ENCODE measurements at regions not wholly inside any gene's neighbourhood (a gene's known extent, or its start where the extent isn't known, plus 50 kb on each side); places are given as distances from the start of the nearest gene placed in this dataset.
A peak's percentile ranks its signal among the peaks of the same experiment; 100 is the strongest.
"Not testable (repeated sequence)": the region's sequence is repeated elsewhere in the genome, so short reads cannot be mapped to it uniquely, and the experiment has no call there.

DNA sequence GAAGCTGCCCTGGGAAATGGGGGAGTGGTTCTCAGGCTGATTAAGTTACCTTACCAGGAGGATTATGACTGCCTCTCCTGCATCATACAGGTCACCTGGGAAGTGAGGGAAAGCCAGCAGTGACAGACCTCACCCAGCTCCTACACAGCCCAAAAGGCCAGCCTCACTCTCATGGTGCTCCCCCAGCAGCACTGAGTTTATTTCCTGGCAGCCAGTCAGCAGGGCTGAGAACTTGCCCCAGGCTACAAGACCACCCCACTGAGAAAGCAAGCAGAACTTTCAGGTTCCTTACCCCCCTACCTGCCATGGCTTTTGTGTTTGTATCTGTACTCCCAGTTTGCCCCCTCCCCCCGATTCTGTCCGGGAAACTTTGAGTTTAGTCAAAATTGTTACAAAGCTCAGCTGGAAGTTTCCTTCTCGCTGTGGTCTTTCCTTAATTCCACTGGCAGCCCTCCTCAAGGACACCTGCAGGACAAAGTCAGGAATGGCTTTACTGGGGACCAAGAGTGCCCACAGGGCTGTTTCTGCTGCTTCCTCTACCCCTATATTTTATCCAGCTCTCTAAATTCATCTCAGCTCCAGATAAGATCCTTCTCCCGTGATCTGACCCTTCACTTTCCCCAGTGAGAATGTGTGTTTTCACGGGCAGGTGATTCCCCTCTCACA, 649.8 kb upstream of the MBL2 start:
- no peak for ATAC-seq

DNA sequence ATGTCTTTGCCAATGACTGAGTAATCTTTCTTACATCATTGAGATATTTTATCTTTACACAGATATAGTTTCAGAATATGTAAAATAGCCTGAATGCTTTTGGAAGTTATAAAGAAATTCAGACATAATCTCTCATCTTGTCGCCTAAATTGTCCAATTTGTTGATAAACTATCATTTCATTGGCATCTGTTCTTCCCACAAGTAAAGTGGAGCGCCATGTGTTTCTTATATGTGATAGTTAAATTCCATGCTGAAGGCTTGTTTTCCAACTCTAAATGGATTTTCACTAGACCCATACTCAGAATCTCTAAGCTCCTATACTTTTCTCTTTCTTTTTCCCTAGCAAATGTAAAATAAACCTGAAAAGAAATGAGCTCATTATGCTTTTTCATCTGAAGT, 640.1 kb upstream of the MBL2 start:
- ATAC-seq: no peak

DNA sequence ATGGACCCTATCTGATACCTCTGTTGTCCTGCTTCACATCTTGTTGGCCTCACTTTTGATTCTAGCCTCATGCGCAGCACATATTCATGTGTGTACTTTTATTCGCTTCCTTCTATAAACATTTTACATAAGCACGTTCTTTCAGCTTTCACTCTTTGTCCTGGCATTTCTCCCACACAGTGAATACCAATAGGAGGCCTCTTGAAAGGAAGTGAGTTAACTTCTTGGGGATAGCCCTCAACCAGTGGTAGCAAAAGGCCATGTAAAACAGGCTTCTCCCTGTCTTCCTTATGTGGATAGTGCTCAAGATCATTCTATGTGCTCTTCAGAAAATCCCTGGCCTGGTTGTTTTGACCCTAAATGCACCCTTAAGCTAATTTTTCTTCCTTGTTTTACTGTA, 633.9 kb upstream of the MBL2 start:
- ATAC-seq: no peak

GRCh38 chr10:53403688-53404087, 631.1 kb upstream of the MBL2 start:
- ATAC-seq: peak; percentile 33

DNA sequence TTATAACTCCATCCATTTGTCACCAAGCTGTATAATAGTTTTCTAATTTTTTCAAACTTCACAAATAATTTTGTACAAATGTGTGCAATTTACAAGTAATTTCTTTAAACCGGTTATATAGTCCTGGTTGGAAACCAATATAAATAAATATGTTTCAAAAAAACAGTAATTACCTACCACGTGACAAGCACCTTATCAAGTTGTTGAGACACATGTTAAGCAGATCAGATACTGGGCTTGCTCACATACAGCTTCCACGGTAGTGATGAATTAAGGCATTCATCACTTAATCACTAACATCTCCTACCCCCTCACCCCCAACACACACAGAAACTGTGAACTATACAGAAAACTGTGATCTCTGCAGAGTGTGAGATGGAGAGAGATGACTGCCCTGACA, 630.0 kb upstream of the MBL2 start:
- no peak for ATAC-seq

GRCh38 chr10:53401536-53401935, 629.0 kb upstream of the MBL2 start:
- no peak for ATAC-seq

DNA sequence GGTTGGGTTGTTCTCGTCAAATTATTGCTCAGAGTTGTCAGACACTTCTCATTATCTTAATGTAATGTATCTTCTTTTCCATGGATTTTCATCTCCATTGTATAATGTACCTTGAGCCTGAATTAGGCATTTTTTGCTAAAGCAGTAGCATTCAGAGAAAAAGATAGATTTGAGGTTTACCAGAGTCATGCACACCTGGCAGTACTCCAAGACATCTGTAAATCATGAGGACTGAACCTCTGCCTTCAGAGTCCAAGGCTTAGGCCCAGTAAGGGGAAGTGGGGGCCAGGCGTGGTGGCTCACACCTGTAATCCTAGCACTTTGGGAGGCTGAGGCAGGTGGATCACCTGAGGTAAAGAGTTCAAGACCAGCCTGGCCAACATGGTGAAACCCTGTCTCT, 624.3 kb upstream of the MBL2 start:
- ATAC-seq: no peak

DNA sequence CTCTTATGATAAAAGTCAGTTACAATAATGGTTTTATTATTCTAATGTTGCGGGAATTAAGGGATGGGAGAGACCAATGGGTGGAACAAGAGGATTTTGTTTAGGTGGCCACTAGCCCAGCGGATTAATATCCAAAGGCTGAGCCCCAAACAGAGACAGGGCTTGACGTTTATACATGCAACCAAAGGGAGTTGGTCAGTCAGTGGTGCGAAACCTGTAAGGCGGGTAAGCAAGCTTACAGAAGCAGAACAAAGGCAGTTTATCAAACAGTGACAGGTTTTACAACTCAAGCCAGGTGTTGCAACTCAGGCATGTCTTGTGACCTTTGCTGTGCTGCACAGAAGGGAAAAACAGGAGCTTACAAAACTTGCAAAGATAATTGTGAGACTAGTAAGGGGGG, 622.9 kb upstream of the MBL2 start:
- peak; percentile 41 for ATAC-seq

DNA sequence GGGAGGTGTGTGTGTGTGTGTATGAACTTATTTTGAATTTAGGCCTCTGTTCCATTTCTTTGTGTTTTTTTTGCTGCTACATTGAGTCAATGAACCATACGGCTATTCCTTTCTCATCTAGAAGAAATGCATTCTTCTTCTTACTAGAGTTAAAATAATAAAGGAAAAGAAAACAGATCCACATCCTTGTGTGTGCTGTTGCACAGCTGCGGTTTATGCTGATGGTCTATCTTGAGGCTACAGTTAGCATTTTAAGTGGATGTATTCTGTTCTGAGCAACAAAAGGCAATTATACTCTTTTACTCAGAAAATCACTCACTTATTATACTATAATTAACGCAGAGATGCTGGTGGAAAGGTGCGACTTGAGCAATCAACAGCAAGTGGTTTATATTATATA, 615.0 kb upstream of the MBL2 start:
- no peak for ATAC-seq

- no peak for ATAC-seq
These were observed 610.0 kb upstream of the MBL2 start for GRCh38 chr10:53382543-53382942.

DNA sequence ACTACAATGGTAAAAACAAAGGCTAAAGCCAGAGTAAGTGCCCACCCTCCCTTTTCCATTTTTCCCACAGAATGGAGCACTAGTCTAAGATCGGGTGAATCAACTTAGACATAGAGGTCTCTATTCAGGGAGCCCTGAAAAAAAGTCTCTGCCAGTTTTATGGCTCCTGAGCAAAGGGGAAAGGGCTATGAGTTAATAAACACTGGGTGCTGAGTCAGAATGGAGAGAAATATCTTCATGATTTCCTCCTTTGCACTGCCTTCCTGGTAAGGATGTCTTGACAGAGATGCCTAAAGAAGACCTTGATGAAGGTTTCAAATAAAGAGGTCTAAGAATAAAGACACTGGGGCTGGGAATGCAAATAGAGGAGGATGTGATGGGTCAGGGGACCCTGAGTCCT, 607.4 kb upstream of the MBL2 start:
- no peak for ATAC-seq

- ATAC-seq: no peak
These were observed 597.8 kb upstream of the MBL2 start for GRCh38 chr10:53370347-53370746.

GRCh38 chr10:53361936-53362335, 589.4 kb upstream of the MBL2 start:
- no peak for ATAC-seq

GRCh38 chr10:53361281-53361680, 588.7 kb upstream of the MBL2 start:
- ATAC-seq: no peak

- not testable (repeated sequence) for ATAC-seq
These were observed 586.4 kb upstream of the MBL2 start for GRCh38 chr10:53358978-53359377.

DNA sequence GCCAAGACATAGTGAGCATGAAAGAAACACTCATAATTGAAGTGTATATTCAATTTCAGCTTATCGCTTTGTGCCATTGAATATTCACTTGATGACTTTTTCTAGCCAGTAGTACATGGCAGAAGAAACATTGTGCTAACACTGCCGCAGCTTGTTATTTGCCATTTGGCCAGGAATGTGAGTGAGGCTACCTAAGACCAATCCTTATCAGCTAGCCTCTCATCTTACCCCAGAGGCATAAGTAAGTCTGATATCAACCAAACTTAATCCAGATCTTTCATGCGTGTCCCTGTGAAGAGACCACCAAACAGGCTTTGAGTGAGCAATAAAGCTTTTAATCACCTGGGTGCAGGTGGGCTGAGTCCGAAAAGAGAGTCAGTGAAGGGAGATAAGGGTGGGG, 586.0 kb upstream of the MBL2 start:
- ATAC-seq: no peak

GRCh38 chr10:53357587-53357986, 585.0 kb upstream of the MBL2 start:
- ATAC-seq: no peak

DNA sequence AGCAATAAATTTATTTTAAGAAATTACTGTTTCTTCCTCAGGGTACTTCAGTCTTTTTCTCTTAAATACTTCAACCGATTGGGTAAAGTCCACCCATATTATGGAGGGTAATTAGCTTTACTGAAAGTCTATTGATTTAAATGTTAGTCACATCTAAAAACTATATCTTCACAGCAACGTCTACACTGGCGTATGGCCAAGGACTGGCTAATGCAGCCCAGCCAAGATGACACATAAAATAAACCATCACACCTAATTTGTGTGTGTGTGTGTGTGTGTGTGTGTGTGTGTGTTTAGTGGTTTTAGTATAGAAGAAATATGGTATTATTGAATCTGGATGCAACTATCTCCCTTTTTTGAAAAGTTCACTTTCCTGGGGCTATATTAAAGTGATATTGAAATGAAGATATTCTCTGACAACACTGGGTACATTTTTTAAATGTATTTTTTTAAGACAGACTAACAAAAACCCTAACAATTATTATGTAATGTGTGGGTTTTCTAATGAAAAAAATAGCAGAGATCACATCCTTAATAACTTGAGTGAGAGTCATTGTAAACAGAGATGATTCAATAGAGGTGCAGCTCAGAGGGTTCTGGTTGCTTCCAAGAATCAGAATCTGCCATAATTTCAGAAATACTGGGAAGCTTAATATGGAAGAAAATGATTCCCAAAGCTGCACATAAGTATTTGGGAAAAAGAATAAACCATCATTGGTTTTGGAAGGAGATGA, 584.2 kb upstream of the MBL2 start:
- ATAC-seq: no peak

DNA sequence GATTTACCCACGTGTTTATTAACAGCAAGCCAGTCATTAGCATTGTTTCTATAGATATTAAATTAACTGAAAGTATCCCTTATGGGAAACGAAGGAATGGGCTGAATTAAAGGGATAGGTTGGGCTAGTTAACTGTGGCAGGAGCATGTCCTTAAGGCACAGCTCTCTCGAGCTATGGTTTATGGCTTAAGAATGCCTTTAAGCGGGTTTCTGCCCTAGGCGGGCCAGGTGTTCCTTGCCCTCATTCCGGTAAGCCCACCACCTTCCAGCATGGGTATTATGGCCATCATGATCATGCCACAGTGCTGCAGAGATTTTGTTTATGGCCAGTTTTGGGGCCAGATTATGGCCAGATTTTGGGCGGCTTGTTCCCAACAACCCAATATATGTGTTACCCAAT, 569.9 kb upstream of the MBL2 start:
- ATAC-seq: not testable (repeated sequence)

DNA sequence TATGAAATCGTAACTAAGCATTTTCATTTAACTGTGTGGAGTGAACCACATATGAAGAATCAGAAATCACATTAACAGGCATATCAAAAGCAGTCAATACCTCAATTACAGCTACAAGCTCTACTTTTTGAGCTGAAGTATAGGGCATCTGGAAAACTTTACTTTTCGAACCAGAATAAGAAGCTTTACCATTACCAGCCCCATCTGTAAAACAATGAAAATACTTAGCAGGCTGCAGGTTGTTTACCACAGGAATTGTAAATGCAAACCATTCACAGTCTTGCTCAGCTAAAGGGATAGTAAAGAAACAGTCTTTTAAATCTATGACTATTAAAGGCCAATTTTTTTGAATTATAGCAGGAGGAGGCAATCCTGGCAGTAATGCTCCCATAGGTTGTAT, 565.6 kb upstream of the MBL2 start:
- not testable (repeated sequence) for ATAC-seq

DNA sequence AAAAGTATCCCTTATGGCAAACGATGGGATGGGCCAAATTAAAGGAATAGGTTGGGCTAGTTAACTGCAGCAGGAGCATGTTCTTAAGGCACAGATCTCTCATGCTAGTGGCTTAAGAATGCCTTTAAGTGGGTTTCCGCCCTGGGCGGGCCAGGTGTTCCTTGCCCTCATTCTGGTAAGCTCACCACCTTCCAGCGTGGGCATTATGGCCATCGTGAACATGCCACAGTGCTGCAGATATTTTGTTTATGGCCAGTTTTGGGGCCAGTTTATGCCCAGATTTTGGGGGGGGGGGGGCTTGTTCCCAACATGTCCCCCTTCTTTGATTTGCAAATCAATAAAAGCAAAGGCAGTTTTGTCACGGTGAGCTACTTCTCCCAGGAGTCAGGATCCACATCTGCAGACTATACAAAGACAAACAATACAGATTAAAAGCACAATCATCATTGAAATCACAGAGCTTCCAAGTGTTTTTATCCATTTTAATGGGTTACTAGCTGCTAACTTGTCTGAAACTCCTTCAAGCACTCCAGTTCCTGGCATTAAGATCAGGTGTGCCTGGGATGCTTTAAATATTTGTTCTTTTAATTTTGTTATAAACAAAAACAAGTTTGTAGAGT, 563.3 kb upstream of the MBL2 start:
- not testable (repeated sequence) for ATAC-seq

GRCh38 chr10:53331460-53331859, 558.9 kb upstream of the MBL2 start:
- no peak for ATAC-seq

- not testable (repeated sequence) for ATAC-seq
These were observed 554.1 kb upstream of the MBL2 start for GRCh38 chr10:53326401-53327305.
